ENCODE measurements at regions not wholly inside any gene's neighbourhood (a gene's known extent, or its start where the extent isn't known, plus 50 kb on each side); places are given as distances from the start of the nearest gene placed in this dataset.

DNA sequence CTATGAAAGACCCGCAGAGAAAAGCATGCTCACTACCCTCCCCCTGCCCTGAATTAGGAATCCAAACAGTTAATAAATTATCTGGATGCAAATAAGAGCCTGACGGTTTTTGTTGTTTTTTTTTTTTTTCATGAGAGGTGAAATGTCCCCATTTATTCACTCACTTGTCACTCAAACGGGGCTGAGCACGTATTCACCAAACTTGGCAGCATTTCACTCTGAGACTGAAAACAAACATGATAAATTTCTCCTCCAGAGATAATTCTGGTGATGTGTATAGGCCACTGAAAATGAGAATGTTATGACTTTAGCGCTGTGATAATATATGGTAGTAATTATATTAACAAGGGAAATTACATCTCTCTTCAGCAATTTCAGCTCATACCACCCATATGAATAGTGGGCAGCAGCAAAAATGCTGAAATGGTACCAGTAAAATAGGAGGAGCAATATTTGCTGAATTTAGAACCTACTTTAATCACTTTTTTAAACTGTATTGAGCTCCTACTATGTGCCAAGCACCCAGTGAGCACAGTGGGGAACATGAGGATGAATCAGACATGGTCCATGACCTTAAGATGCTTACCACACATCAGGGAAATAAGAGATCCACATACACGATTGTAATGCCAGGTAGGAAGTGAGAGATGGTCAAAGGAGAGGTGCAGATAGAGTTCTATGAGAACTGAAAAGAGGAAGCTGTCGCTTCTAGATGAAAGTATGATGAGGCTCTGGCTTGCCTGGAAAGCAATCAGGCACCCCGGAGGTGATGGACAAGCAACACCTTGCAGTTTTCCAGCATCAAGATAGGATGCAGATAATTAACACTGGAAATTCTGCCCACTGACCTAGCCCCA lies 286.5 kb upstream of the TMPO start:
- TF ChIP-seq CTCF (IDR thresholded peaks at IDR 0.05) (no peak), EP300 (IDR thresholded peaks at IDR 0.05) (no peak)

All from stomach (tissue), 4 donors.